HG02938 (cell line): ENCODE measurements at regions not wholly inside any gene's neighbourhood (a gene's known extent, or its start where the extent isn't known, plus 50 kb on each side); places are given as distances from the start of the nearest gene placed in this dataset.
"Not testable (repeated sequence)": the region's sequence is repeated elsewhere in the genome, so short reads cannot be mapped to it uniquely, and the experiment has no call there.

Experiments used
- ATAC-seq: cut with Tn5 transposase; IDR thresholded peaks from one replicate; pipeline ENCODE4 v1.9.1; 2021; ENCODE audit warnings: mild to moderate bottlenecking, moderate library complexity; ENCODE audit not compliant: unreplicated experiment

GRCh38 chr11:129763569-129763968 is 52.1 kb upstream of the TMEM45B start:
- not testable (repeated sequence) for ATAC-seq

GRCh38 chr11:129764204-129764603 is 51.4 kb upstream of the TMEM45B start:
- ATAC-seq, result not testable (repeated sequence)
